ENCODE measurements at regions not wholly inside any gene's neighbourhood (a gene's known extent, or its start where the extent isn't known, plus 50 kb on each side); places are given as distances from the start of the nearest gene placed in this dataset.

DNA sequence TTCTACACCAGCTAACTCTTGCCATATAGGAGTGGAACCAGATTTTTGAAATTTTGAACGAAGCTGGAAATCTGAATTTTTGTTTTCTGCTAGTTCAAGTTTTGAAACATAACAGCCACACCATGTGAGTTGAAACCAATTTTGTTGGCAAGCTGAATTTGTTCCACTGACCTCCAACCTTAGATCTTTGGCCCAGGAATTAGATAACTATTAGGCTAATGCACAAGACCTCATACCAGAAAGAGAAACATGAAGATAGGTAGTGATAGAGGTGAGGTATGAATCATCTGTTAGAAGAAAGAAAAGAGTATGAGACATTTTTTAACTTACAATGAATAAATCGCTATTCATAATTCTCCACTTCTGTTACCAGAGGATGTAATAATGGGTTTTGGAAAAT, 76.8 kb upstream of the ACSL1 start:
- no peak for TF ChIP-seq RFX5 (IDR thresholded peaks at IDR 0.05; ENCODE audit: low read depth, low read length)
- no peak for TF ChIP-seq TAF1 (IDR thresholded peaks at IDR 0.05; ENCODE audit: borderline replicate concordance, low read depth, low read length)
- TF ChIP-seq, protein P1, sequence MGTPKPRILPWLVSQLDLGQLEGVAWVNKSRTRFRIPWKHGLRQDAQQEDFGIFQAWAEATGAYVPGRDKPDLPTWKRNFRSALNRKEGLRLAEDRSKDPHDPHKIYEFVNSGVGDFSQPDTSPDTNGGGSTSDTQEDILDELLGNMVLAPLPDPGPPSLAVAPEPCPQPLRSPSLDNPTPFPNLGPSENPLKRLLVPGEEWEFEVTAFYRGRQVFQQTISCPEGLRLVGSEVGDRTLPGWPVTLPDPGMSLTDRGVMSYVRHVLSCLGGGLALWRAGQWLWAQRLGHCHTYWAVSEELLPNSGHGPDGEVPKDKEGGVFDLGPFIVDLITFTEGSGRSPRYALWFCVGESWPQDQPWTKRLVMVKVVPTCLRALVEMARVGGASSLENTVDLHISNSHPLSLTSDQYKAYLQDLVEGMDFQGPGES (IDR thresholded peaks at IDR 0.05), result no peak
- TF ChIP-seq RAD21 (IDR thresholded peaks at IDR 0.05; ENCODE audit: insufficient read depth, low read depth, low read length), result no peak
- TF ChIP-seq SUZ12 (IDR thresholded peaks at IDR 0.05; ENCODE audit: unreplicated experiment), result no peak
- no peak for TF ChIP-seq JUND (IDR thresholded peaks at IDR 0.05; ENCODE audit: low read depth, low read length)
- no peak for TF ChIP-seq SIN3A (IDR thresholded peaks at IDR 0.05; ENCODE audit: low read depth, low read length)
- TF ChIP-seq POLR2A (IDR thresholded peaks at IDR 0.05; ENCODE audit: low read depth, low read length), result no peak
